K562 (cell line): ENCODE measurements at regions not wholly inside any gene's neighbourhood (a gene's known extent, or its start where the extent isn't known, plus 50 kb on each side); places are given as distances from the start of the nearest gene placed in this dataset.

Source experiments
- ADNP ChIP-seq: fragments of 200-800 bp; sonication (Bioruptor generic); IDR thresholded peaks from 2 replicates; pipeline ENCODE4 v1.6.1; 2016; ENCODE audit warnings: missing genetic modification characterization, missing compliant biosample characterization
- BRF1 ChIP-seq: IDR thresholded peaks from 3 replicates; pipeline ENCODE4 v1.6.1; 2011; ENCODE audit warnings: borderline replicate concordance, mild to moderate bottlenecking; ENCODE audit not compliant: insufficient read length; ENCODE audit errors: extremely low read depth
- CUX1 ChIP-seq: fragments of 200-800 bp; sonication (Bioruptor generic); IDR thresholded peaks from 2 replicates; pipeline ENCODE4 v1.6.1; 2016; ENCODE audit warnings: missing genetic modification characterization, missing compliant biosample characterization
- FOXK1 ChIP-seq: sonication (generic); formaldehyde crosslinking; IDR thresholded peaks from 2 replicates; pipeline ENCODE4 v1.8.0; 2022; ENCODE audit warnings: missing genetic modification reagents, mild to moderate bottlenecking, borderline replicate concordance
- HMBOX1 ChIP-seq: sonication (generic); IDR thresholded peaks from 2 replicates; pipeline ENCODE4 v1.6.1; 2016
- KLF16 ChIP-seq: IDR thresholded peaks from 2 replicates; pipeline ENCODE4 v1.6.1; 2016; ENCODE audit warnings: antibody characterized with exemption
- MEF2D ChIP-seq: conservative IDR thresholded peaks from 2 replicates; pipeline ENCODE4 v1.6.1; 2016; ENCODE audit warnings: low read depth, missing genetic modification characterization, missing compliant biosample characterization
- PTTG1 ChIP-seq: fragments of 450-650 bp; IDR thresholded peaks from 2 replicates; pipeline ENCODE4 v1.6.1; 2016; ENCODE audit warnings: low read depth, mild to moderate bottlenecking, missing genetic modification characterization, missing compliant biosample characterization
- RUNX1 ChIP-seq: sonication (generic); IDR thresholded peaks from 2 replicates; pipeline ENCODE4 v1.6.1; 2016; ENCODE audit warnings: antibody characterized with exemption, low read depth
- SFPQ ChIP-seq: fragments of 200-400 bp; formaldehyde crosslinking; IDR thresholded peaks from 2 replicates; pipeline ENCODE4 v1.6.1; 2017; ENCODE audit warnings: mild to moderate bottlenecking, low read depth, low read length, moderate library complexity
- ZBTB12 ChIP-seq: fragments of 250-450 bp; sonication (Bioruptor Pico); IDR thresholded peaks from 2 replicates; pipeline ENCODE4 v1.4.0; 2020
- ZNF639 ChIP-seq, 2 experiments: fragments of 200-800 bp in 1 of 2; sonication (Bioruptor generic) in 1 of 2; sonication (generic) in 1 of 2; formaldehyde crosslinking in 1 of 2; IDR thresholded peaks in 1 of 2; conservative IDR thresholded peaks in 1 of 2; 2 replicates each; pipeline versions ENCODE4 v1.5.0 to v1.6.1; 2016 to 2020; ENCODE audit warnings: missing compliant biosample characterization in 1 of 2, missing genetic modification characterization in 1 of 2, missing genetic modification reagents in 1 of 2
- TF ChIP-seq, protein P1 (sequence below): IDR thresholded peaks from 2 replicates; pipeline ENCODE4 v1.6.1; 2012; ENCODE audit warnings: low read depth, low read length, improper control_type of control experiment, borderline replicate concordance

DNA sequence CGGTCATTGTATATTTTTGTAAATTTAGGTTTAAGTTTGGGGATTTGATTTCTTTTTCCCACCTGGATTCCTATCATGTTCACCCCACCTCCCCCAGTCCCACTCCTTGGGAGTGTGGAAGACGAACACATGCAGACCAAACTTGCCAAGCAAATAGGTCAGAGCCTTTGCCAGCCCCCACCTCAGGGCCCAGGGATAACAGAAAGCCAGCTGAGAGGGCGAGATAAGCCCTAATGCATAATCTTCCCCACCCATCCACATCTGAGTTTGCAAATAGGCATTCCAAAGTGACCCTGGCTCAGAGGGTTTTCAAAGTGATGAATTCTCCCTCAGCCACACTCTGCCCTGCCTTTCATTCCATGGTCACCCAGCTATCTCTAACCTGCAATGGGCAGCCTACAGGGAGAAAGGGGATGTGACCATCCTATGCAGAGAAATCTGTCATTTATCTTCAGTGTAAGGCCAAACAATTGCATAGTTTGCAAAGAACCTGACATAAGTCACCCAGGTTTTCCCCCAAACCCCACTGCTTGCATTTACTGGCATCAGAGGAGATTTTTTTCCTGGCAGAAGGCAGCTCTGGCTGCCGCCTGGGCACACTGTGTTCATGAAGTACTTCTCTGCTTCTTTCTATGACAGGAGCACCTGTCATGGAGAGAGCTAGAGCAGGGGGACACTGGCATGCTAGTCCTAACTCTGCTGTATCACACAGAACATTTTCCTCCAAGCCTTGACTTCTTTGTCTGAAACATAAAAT lies 69.0 kb upstream of the NFIA start (continued):
- TF ChIP-seq, protein P1, sequence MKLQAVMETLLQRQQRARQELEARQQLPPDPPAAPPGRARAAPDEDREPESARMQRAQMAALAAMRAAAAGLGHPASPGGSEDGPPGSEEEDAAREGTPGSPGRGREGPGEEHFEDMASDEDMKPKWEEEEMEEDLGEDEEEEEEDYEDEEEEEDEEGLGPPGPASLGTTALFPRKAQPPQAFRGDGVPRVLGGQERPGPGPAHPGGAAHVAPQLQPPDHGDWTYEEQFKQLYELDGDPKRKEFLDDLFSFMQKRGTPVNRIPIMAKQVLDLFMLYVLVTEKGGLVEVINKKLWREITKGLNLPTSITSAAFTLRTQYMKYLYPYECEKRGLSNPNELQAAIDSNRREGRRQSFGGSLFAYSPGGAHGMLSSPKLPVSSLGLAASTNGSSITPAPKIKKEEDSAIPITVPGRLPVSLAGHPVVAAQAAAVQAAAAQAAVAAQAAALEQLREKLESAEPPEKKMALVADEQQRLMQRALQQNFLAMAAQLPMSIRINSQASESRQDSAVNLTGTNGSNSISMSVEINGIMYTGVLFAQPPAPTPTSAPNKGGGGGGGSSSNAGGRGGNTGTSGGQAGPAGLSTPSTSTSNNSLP, result peak; percentile 82; the same call in 1 of the 2 replicates
- TF ChIP-seq KLF16, result peak; percentile 95
- TF ChIP-seq PTTG1, result no peak
- no peak for TF ChIP-seq FOXK1
- peak; percentile 63; the same call in 1 of the 2 replicates for TF ChIP-seq HMBOX1
- peak; percentile 85 for TF ChIP-seq RUNX1
- TF ChIP-seq BRF1, result no peak
- peak; percentile 73 for TF ChIP-seq MEF2D (tag)
- TF ChIP-seq ADNP (tag), result no peak
- TF ChIP-seq ZNF639 (CRISPR knock-in tag; conservative IDR thresholded peaks at IDR 0.05 in 1 of 2, IDR thresholded peaks at IDR 0.05 in 1 of 2), result peak in 1 of 2 experiments; percentile 69; a peak in 2 of 4 replicates
- TF ChIP-seq CUX1 (CRISPR knock-in tag), result peak; percentile 30; the same call in 1 of the 2 replicates
- no peak for TF ChIP-seq ZBTB12 (CRISPR knock-in tag)
- TF ChIP-seq SFPQ, result no peak
